ENCODE measurements at regions not wholly inside any gene's neighbourhood (a gene's known extent, or its start where the extent isn't known, plus 50 kb on each side); places are given as distances from the start of the nearest gene placed in this dataset.

GRCh38 chr6:25005010-25005409 is 69.2 kb upstream of the RIPOR2 start:
- no peak for TF ChIP-seq ATF3 (IDR thresholded peaks at IDR 0.05; ENCODE audit: borderline replicate concordance, extremely low read depth, low read depth, low read length)
- TF ChIP-seq YBX1 (IDR thresholded peaks at IDR 0.05), result no peak
- no peak for TF ChIP-seq TAF1 (IDR thresholded peaks at IDR 0.05; ENCODE audit: borderline replicate concordance, low read depth, low read length)
- TF ChIP-seq NR2F1 (conservative IDR thresholded peaks at IDR 0.05), result no peak
- TF ChIP-seq HDAC2 (IDR thresholded peaks at IDR 0.05), result no peak
- TF ChIP-seq POLR2AphosphoS5 (IDR thresholded peaks at IDR 0.05; ENCODE audit: low read length), result no peak
- TF ChIP-seq POLR2A (IDR thresholded peaks at IDR 0.05; ENCODE audit: low read depth, low read length), result no peak
- no peak for TF ChIP-seq EZH2 (IDR thresholded peaks at IDR 0.05; ENCODE audit: borderline replicate concordance, control insufficient read depth, low read depth, low read length)
- TF ChIP-seq ZNF24 (IDR thresholded peaks at IDR 0.05), result no peak
- no peak for TF ChIP-seq USF2 (IDR thresholded peaks at IDR 0.05; ENCODE audit: borderline replicate concordance, low read depth, low read length)
- no peak for TF ChIP-seq SUPT20H (IDR thresholded peaks at IDR 0.05; ENCODE audit: borderline replicate concordance, control insufficient read depth, low read depth, low read length)
- TF ChIP-seq CTCF (IDR thresholded peaks at IDR 0.05 in 2 of 3, conservative IDR thresholded peaks at IDR 0.05 in 1 of 3; ENCODE audit: control insufficient read depth in 2 of 3, extremely low read depth in 1 of 3, insufficient read depth in 1 of 3, low read depth in 3 of 3, low read length in 3 of 3), result no peak
- TF ChIP-seq SP1 (IDR thresholded peaks at IDR 0.05; ENCODE audit: low read depth, low read length), result no peak

All from GM12878 (cell line).